ENCODE measurements at regions not wholly inside any gene's neighbourhood (a gene's known extent, or its start where the extent isn't known, plus 50 kb on each side); places are given as distances from the start of the nearest gene placed in this dataset.

DNA sequence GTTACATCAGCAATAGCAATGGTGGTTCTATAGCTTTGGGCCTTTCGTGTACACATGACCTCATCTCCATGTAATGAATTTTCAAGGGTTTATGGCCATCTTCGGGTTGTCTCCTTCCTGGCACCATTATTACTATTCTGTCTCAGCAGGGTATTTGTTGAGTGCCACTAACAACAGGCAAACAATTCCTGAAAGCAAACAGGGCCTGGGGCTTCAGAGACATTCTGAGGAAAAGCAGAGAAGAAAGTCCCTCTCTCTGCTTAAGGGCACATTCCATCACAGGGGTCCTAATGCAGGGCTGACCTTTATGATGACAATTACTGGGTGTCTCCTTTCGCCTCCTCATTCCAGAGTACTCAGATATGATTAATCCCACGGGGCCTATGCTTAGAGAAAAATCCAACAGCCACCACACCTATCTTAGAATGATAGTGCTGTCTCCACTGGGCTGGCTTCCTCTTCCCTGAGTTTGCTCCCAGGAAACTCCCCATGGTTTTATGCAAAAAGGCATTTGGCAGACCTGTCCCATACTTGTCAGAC, 540.2 kb upstream of the ZNF462 start:
- TF ChIP-seq ARNTL (CRISPR knock-in tag; IDR thresholded peaks at IDR 0.05; ENCODE audit: borderline replicate concordance, low read depth) (no peak), ZNF70 (CRISPR knock-in tag; IDR thresholded peaks at IDR 0.05) (no peak), CSDC2 (CRISPR knock-in tag; IDR thresholded peaks at IDR 0.05) (no peak), TSHZ2 (CRISPR knock-in tag; IDR thresholded peaks at IDR 0.05) (no peak), TOX (CRISPR knock-in tag; IDR thresholded peaks at IDR 0.05; ENCODE audit: borderline replicate concordance) (no peak), ESRRG (CRISPR knock-in tag; IDR thresholded peaks at IDR 0.05) (no peak), RARB (CRISPR knock-in tag; IDR thresholded peaks at IDR 0.05) (no peak), PPARA (CRISPR knock-in tag; IDR thresholded peaks at IDR 0.05; ENCODE audit: borderline replicate concordance) (no peak), PATZ1 (CRISPR knock-in tag; IDR thresholded peaks at IDR 0.05; ENCODE audit: borderline replicate concordance) (no peak), ZFP30 (CRISPR knock-in tag; IDR thresholded peaks at IDR 0.05) (no peak), ZC3H10 (CRISPR knock-in tag; IDR thresholded peaks at IDR 0.05) (no peak), ISL1 (CRISPR knock-in tag; IDR thresholded peaks at IDR 0.05) (no peak), ZFP3 (CRISPR knock-in tag; IDR thresholded peaks at IDR 0.05) (no peak), OSR1 (CRISPR knock-in tag; IDR thresholded peaks at IDR 0.05) (no peak)
